ENCODE measurements at regions not wholly inside any gene's neighbourhood (a gene's known extent, or its start where the extent isn't known, plus 50 kb on each side); places are given as distances from the start of the nearest gene placed in this dataset.

- ChIA-PET POLR2A (ENCODE audit: low non-redundant PET) (no interaction called here), CTCF (interaction anchor here (0.7 kb wide), 1 partner anchor 325 kb away, joined by 3 read pairs; no protein-coding TSS in a partner anchor)
- H3K27ac ChIP-seq, result no peak overlapping the region
- DNase-seq (ENCODE audit: low spot score), result no peak
- no peak for TF ChIP-seq CTCF (conservative IDR thresholded peaks at IDR 0.05; ENCODE audit: low read depth)
These were observed 528.4 kb upstream of the RGMA start for GRCh38 chr15:93617443-93617842.

- no peak for DNase-seq (ENCODE audit: low spot score)
- TF ChIP-seq CTCF (conservative IDR thresholded peaks at IDR 0.05; ENCODE audit: low read depth), result no peak
- POLR2A ChIA-PET (ENCODE audit: low non-redundant PET), result no interaction called here
- H3K27ac ChIP-seq, result no peak overlapping the region
- CTCF ChIA-PET, result no interaction called here
These were observed 525.5 kb upstream of the RGMA start for GRCh38 chr15:93614386-93615104.

- no peak overlapping the region for H3K27ac ChIP-seq
- ChIA-PET CTCF (no interaction called here), POLR2A (ENCODE audit: low non-redundant PET) (no interaction called here)
- no peak for DNase-seq (ENCODE audit: low spot score)
- TF ChIP-seq CTCF (conservative IDR thresholded peaks at IDR 0.05; ENCODE audit: low read depth), result no peak
These were observed 524.4 kb upstream of the RGMA start for GRCh38 chr15:93613386-93613785.

DNA sequence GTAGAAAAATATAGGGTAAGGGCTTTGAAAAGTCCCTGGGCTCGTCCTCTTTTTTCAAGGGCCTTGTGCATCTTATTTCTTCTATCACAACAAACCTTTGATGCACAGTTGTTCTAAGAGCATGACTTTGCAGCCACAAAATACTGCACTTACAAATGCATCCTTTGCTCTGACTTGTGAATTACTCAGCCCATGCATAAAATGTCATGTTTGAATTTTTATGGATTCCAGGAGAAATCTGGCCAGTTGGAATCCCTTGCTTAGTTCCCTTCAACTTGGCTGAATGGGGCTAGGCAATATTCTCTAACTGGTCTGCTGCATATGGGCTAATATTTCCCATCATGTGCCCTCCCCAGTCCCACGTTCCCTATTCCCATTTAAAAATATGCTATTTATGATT lies 523.9 kb upstream of the RGMA start:
- no peak for DNase-seq (ENCODE audit: low spot score)
- ChIA-PET CTCF (no interaction called here), POLR2A (ENCODE audit: low non-redundant PET) (no interaction called here)
- no peak for TF ChIP-seq CTCF (conservative IDR thresholded peaks at IDR 0.05; ENCODE audit: low read depth)
- H3K27ac ChIP-seq, result no peak overlapping the region

DNA sequence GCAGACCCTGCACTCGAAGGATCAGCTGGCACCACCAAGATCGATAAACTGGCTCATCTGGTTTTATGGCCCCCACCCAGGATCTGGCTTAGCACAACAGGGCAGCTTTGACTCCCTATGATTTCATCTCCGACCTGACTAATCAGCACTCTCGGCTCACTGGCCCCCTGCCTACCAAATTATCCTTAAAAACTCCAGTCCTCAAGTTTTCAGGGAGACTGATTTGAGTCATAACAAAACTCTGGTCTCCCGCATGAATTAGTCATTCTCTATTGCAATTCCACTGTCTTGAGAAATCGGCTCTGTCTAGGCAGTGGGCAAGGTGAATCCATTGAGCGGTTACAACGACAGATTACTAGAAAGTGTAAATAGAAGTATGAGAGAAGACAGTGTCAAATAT lies 521.9 kb upstream of the RGMA start:
- POLR2A ChIA-PET (ENCODE audit: low non-redundant PET), result no interaction called here
- no peak overlapping the region for H3K27ac ChIP-seq
- no peak for DNase-seq (ENCODE audit: low spot score)
- CTCF ChIA-PET, result no interaction called here
- TF ChIP-seq CTCF (conservative IDR thresholded peaks at IDR 0.05; ENCODE audit: low read depth), result no peak

DNA sequence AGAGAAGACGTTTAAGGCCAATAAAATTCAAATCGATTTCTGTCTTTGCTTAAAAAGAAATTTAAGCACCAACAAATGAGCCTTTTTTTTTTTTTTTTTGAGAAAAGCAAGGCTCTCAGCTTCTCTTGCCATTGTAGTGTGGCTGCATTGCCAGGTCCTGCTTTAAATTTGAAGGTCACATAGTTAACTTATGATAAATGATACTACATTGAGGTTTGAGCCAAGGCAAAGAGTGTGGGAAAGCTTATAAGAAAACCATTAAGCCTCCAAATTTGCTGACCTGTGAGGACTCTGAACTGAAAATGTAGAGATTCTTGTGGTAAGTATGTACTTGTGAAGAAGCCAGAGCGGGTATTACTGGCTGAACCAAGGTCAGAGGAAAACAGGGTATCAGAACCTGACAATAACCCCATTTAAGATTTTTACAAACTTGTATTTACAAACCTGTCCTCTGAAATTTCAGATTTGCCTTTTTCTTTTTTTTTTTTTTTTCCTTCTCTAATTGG lies 519.7 kb upstream of the RGMA start:
- no peak for TF ChIP-seq CTCF (conservative IDR thresholded peaks at IDR 0.05; ENCODE audit: low read depth)
- H3K27ac ChIP-seq, result no peak overlapping the region
- ChIA-PET POLR2A (ENCODE audit: low non-redundant PET) (no interaction called here), CTCF (no interaction called here)
- no peak for DNase-seq (ENCODE audit: low spot score)

All from RWPE1 (cell line).